Spleen (tissue), 11 donors: ENCODE measurements at regions not wholly inside any gene's neighbourhood (a gene's known extent, or its start where the extent isn't known, plus 50 kb on each side); places are given as distances from the start of the nearest gene placed in this dataset.

Experiments used
- DNase-seq: peaks from one replicate; pipeline ENCODE4 v3.0.0-alpha.2; 2020
- H3K27ac ChIP-seq, 8 donors: fragments of 200-600 bp; sonication (generic) in 7 of 8; 1 replicate in 4 of 8; 2 replicates in 4 of 8; pipeline versions ENCODE4 v1.5.0 to v1.8.0; 2016 to 2021; ENCODE audit warnings: inconsistent platforms in 4 of 8, mild to moderate bottlenecking in 4 of 8, moderate library complexity in 1 of 8
- H3K27me3 ChIP-seq, 7 donors: fragments of 200-600 bp; sonication (generic) in 6 of 7; replicated peaks in 1 of 7; 1 replicate in 4 of 7; 2 replicates in 3 of 7; pipeline versions ENCODE4 v1.5.0 to v1.8.0; 2016 to 2021; ENCODE audit warnings: inconsistent platforms in 3 of 7, mild to moderate bottlenecking in 1 of 7
- H3K36me3 ChIP-seq, 6 donors: fragments of 200-600 bp; sonication (generic) in 5 of 6; 1 replicate in 4 of 6; 2 replicates in 2 of 6; pipeline versions ENCODE4 v1.5.0 to v1.8.0; 2016 to 2021; ENCODE audit warnings: inconsistent platforms in 2 of 6
- H3K4me1 ChIP-seq, 6 donors: fragments of 200-600 bp; sonication (generic) in 5 of 6; 1 replicate in 3 of 6; 2 replicates in 3 of 6; pipeline versions ENCODE4 v1.5.0 to v1.8.0; 2016 to 2021; ENCODE audit warnings: inconsistent platforms in 3 of 6
- H3K4me3 ChIP-seq, 8 donors: fragments of 200-600 bp; sonication (generic) in 7 of 8; 1 replicate in 4 of 8; 2 replicates in 4 of 8; pipeline versions ENCODE4 v1.5.0 to v1.8.0; 2016 to 2021; ENCODE audit warnings: inconsistent platforms in 4 of 8, mild to moderate bottlenecking in 4 of 8, moderate library complexity in 2 of 8
- H3K9me3 ChIP-seq, 8 donors: fragments of 200-600 bp; sonication (generic) in 7 of 8; 1 replicate in 4 of 8; 2 replicates in 4 of 8; pipeline versions ENCODE4 v1.5.0 to v1.8.0; 2016 to 2021; ENCODE audit warnings: inconsistent platforms in 4 of 8
- CTCF ChIP-seq, 11 experiments: fragments of 200-600 bp in 7 of 11; fragments of 450-650 bp in 4 of 11; sonication (generic) in 4 of 11; IDR thresholded peaks in 8 of 11; conservative IDR thresholded peaks in 3 of 11; 1 replicate in 7 of 11; 2 replicates in 4 of 11; pipeline versions ENCODE4 v1.4.0 to v1.8.0; 2016 to 2021; ENCODE audit warnings: antibody characterized with exemption in 11 of 11, inconsistent platforms in 4 of 11, mild to moderate bottlenecking in 1 of 11
- POLR2A ChIP-seq, 3 donors: fragments of 450-650 bp; IDR thresholded peaks; one replicate each; pipeline ENCODE4 v1.5.1; 2017; ENCODE audit warnings: antibody characterized with exemption in 3 of 3, mild to moderate bottlenecking in 1 of 3
- POLR2AphosphoS5 ChIP-seq, 3 donors: sonication (generic); formaldehyde crosslinking; IDR thresholded peaks; one replicate each; pipeline ENCODE4 v1.5.1; 2017; ENCODE audit warnings: antibody characterized with exemption in 3 of 3
- WGBS, 5 donors: extraction: QIAGEN DNeasy Blood & Tissue Kit in 3 of 5; methylation state at CpG; one replicate each; pipeline versions ENCODE4 v1.1.5 to v1.1.7; 2013 to 2018; 5-methylcytosine and 5-hydroxymethylcytosine counted together
- intact Hi-C: fragments of 100-400 bp; cut with DNase I; formaldehyde crosslinking; loops from one replicate; pipeline ENCODE4 v1.15.0; 2023; ENCODE audit warnings: low total_unique reads
- donor health status: healthy with polysubstance abuse.
- donor health status: DM: no; HTN: no; CAD: no; lungs with moderate emphysema.
- donor health status: DM: no; HTN: no; CAD: no.
- donor health status: Bipolar disorder and iron deficiency.
- donor health status: healthy.
- donor health status: DM: no; HTN: no; CAD: no.
- donor health status: DM: yes; HTN: yes; CAD: no.

GRCh38 chr1:71166178-71167173 lies 85.6 kb upstream of the ZRANB2 start:
- Histone ChIP-seq H3K27me3 (no peaks in the 10 kb centered on the region), H3K27ac (no peak overlapping the region), H3K4me1 (no peaks in the 10 kb centered on the region), H3K36me3 (no peaks in the 10 kb centered on the region), H3K9me3 (peaks cover 0 to 8% (median 0%) of the 10 kb centered on the region in 8 donors), H3K4me3 (no peak overlapping the region)
- 81 to 90% (median 87%) methylated on average over 4 of the region's 4 CpGs for WGBS, 5 donors
- TF ChIP-seq CTCF (IDR thresholded peaks at IDR 0.05 in 8 of 11, conservative IDR thresholded peaks at IDR 0.05 in 3 of 11) (no peak), POLR2AphosphoS5 (IDR thresholded peaks at IDR 0.05) (no peak), POLR2A (IDR thresholded peaks at IDR 0.05) (no peak)
- intact Hi-C loops, result no loop called here
- DNase-seq, result no peak

GRCh38 chr1:71157715-71158114 lies 76.9 kb upstream of the ZRANB2 start:
- Histone ChIP-seq H3K27ac (no peak overlapping the region), H3K36me3 (no peaks in the 10 kb centered on the region), H3K4me3 (no peak overlapping the region), H3K9me3 (peaks cover 0 to 18% (median 7%) of the 10 kb centered on the region in 8 donors), H3K27me3 (no peaks in the 10 kb centered on the region), H3K4me1 (no peaks in the 10 kb centered on the region)
- no peak for TF ChIP-seq CTCF (IDR thresholded peaks at IDR 0.05 in 8 of 11, conservative IDR thresholded peaks at IDR 0.05 in 3 of 11)
- no peak for TF ChIP-seq POLR2A (IDR thresholded peaks at IDR 0.05)
- TF ChIP-seq POLR2AphosphoS5 (IDR thresholded peaks at IDR 0.05), result no peak
- 77 to 95% (median 80%) methylated on average over 2 of the region's 2 CpGs for WGBS, 5 donors
- DNase-seq, result no peak
- intact Hi-C loops, result no loop called here

GRCh38 chr1:71157151-71157550 lies 76.3 kb upstream of the ZRANB2 start:
- Histone ChIP-seq H3K36me3 (no peaks in the 10 kb centered on the region), H3K4me1 (no peaks in the 10 kb centered on the region), H3K4me3 (no peak overlapping the region), H3K27ac (no peak overlapping the region), H3K9me3 (peaks cover 0 to 22% (median 11%) of the 10 kb centered on the region in 8 donors), H3K27me3 (no peaks in the 10 kb centered on the region)
- 73 to 81% (median 78%) methylated on average over 5 of the region's 5 CpGs for WGBS, 5 donors
- no peak for DNase-seq
- intact Hi-C loops, result no loop called here
- TF ChIP-seq POLR2A (IDR thresholded peaks at IDR 0.05) (no peak), POLR2AphosphoS5 (IDR thresholded peaks at IDR 0.05) (no peak), CTCF (IDR thresholded peaks at IDR 0.05 in 8 of 11, conservative IDR thresholded peaks at IDR 0.05 in 3 of 11) (no peak)

- Histone ChIP-seq H3K27ac (no peak overlapping the region), H3K4me1 (no peaks in the 10 kb centered on the region), H3K4me3 (no peak overlapping the region), H3K27me3 (no peaks in the 10 kb centered on the region), H3K9me3 (peaks cover 0 to 27% (median 16%) of the 10 kb centered on the region in 8 donors), H3K36me3 (no peaks in the 10 kb centered on the region)
- TF ChIP-seq CTCF (IDR thresholded peaks at IDR 0.05 in 8 of 11, conservative IDR thresholded peaks at IDR 0.05 in 3 of 11) (no peak), POLR2A (IDR thresholded peaks at IDR 0.05) (no peak), POLR2AphosphoS5 (IDR thresholded peaks at IDR 0.05) (no peak)
- 86 to 95% (median 90%) methylated on average over 2 of the region's 2 CpGs for WGBS, 5 donors
- DNase-seq, result no peak
- intact Hi-C loops, result no loop called here
Observed at GRCh38 chr1:71156590-71156989, 75.8 kb upstream of the ZRANB2 start.
